ENCODE measurements at regions not wholly inside any gene's neighbourhood (a gene's known extent, or its start where the extent isn't known, plus 50 kb on each side); places are given as distances from the start of the nearest gene placed in this dataset.

DNA sequence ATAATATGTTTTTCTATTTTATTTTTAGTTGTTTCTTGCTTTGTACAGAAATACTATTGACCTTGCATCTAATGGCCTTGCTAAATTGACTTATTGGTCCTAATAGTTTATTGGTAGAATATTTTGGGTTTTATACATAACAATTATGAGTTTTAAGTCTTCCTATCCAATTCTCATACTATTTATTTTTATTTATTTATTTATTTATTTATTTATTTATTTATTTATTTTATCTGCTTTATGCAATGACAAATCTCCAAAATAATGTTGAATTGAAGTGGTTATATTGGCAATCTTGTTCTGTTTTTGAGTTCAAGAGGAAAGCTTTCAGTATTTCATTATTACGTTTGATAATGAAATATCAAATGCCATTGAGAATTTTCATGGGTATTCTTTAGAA lies 488.3 kb downstream of the CDH2 start:
- no peak for DNase-seq (ENCODE audit: low read depth in 1 of 2, low spot score in 1 of 2)
- H3K27ac ChIP-seq (replicated peaks): no peak overlapping the region
- no peaks in the 10 kb centered on the region for H3K27me3 ChIP-seq (ENCODE audit: insufficient read depth, poor library complexity, severe bottlenecking)
- H3K4me3 ChIP-seq (replicated peaks; ENCODE audit: insufficient read depth, low read length): no peak overlapping the region
- no peak for TF ChIP-seq POLR2AphosphoS5 (IDR thresholded peaks at IDR 0.05; ENCODE audit: low read depth)
- no peak for TF ChIP-seq REST (IDR thresholded peaks at IDR 0.05; ENCODE audit: insufficient replicate concordance, low read depth)
- TF ChIP-seq, protein P1, sequence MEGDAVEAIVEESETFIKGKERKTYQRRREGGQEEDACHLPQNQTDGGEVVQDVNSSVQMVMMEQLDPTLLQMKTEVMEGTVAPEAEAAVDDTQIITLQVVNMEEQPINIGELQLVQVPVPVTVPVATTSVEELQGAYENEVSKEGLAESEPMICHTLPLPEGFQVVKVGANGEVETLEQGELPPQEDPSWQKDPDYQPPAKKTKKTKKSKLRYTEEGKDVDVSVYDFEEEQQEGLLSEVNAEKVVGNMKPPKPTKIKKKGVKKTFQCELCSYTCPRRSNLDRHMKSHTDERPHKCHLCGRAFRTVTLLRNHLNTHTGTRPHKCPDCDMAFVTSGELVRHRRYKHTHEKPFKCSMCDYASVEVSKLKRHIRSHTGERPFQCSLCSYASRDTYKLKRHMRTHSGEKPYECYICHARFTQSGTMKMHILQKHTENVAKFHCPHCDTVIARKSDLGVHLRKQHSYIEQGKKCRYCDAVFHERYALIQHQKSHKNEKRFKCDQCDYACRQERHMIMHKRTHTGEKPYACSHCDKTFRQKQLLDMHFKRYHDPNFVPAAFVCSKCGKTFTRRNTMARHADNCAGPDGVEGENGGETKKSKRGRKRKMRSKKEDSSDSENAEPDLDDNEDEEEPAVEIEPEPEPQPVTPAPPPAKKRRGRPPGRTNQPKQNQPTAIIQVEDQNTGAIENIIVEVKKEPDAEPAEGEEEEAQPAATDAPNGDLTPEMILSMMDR (IDR thresholded peaks at IDR 0.05; ENCODE audit: insufficient read depth, low read length): no peak
- TF ChIP-seq SPI1 (IDR thresholded peaks at IDR 0.05; ENCODE audit: borderline replicate concordance, low read depth): no peak
- no peak for TF ChIP-seq GABPA (IDR thresholded peaks at IDR 0.05; ENCODE audit: low read depth)

- no peak for DNase-seq (ENCODE audit: low read depth in 1 of 2, low spot score in 1 of 2)
- Histone ChIP-seq H3K4me3 (replicated peaks; ENCODE audit: insufficient read depth, low read length) (no peak overlapping the region), H3K27me3 (ENCODE audit: insufficient read depth, poor library complexity, severe bottlenecking) (no peaks in the 10 kb centered on the region), H3K27ac (replicated peaks) (no peak overlapping the region)
- TF ChIP-seq GABPA (IDR thresholded peaks at IDR 0.05; ENCODE audit: low read depth) (no peak), SPI1 (IDR thresholded peaks at IDR 0.05; ENCODE audit: borderline replicate concordance, low read depth) (no peak), REST (IDR thresholded peaks at IDR 0.05; ENCODE audit: insufficient replicate concordance, low read depth) (no peak), POLR2AphosphoS5 (IDR thresholded peaks at IDR 0.05; ENCODE audit: low read depth) (no peak)
- TF ChIP-seq, protein P1 (IDR thresholded peaks at IDR 0.05; ENCODE audit: insufficient read depth, low read length): no peak
Observed at GRCh38 chr18:27687351-27687979, 489.5 kb downstream of the CDH2 start.

GRCh38 chr18:27685807-27686412 lies 491.0 kb downstream of the CDH2 start:
- TF ChIP-seq SPI1 (IDR thresholded peaks at IDR 0.05; ENCODE audit: borderline replicate concordance, low read depth): no peak
- TF ChIP-seq, protein P1 (IDR thresholded peaks at IDR 0.05; ENCODE audit: insufficient read depth, low read length): peak; percentile 79
- H3K27ac ChIP-seq (replicated peaks): no peak overlapping the region
- H3K4me3 ChIP-seq (replicated peaks; ENCODE audit: insufficient read depth, low read length): no peak overlapping the region
- peak in 1 of 2 experiments; percentile 6 for DNase-seq (ENCODE audit: low read depth in 1 of 2, low spot score in 1 of 2)
- H3K27me3 ChIP-seq (ENCODE audit: insufficient read depth, poor library complexity, severe bottlenecking): no peaks in the 10 kb centered on the region

All from HL-60 (cell line).